H1 (cell line): ENCODE measurements at regions not wholly inside any gene's neighbourhood (a gene's known extent, or its start where the extent isn't known, plus 50 kb on each side); places are given as distances from the start of the nearest gene placed in this dataset.

Source experiments
- CTCF ChIA-PET: fragments of 300-600 bp; sonication (Branson Sonifier 250); formaldehyde crosslinking; loops from one replicate; lab custom pipeline; 2021; ENCODE audit not compliant: partially characterized antibody; lab: Charles Lee
- POLR2A ChIA-PET: fragments of 300-600 bp; sonication (Branson Sonifier 250); formaldehyde crosslinking; loops from one replicate; lab custom pipeline; 2021; ENCODE audit warnings: inconsistent platforms; ENCODE audit not compliant: partially characterized antibody; lab: Charles Lee
- DNase-seq, 2 experiments: peaks; one replicate each; pipeline versions ENCODE4 v3.0.0 to v3.0.0-alpha.2; 2010 to 2022; ENCODE audit warnings: low spot score in 2 of 2, low read depth in 1 of 2, mixed read lengths in 1 of 2
- FAIRE-seq: peaks from 2 replicates; lab custom pipeline; 2011; peaks lifted over from hg19 to GRCh38; lab: Jason Lieb, UNC
- H2AFZ ChIP-seq: 2 replicates; pipeline ENCODE4 v1.8.1; 2012; ENCODE audit warnings: low read length, inconsistent platforms
- H2AK5ac ChIP-seq: 2 replicates; pipeline ENCODE4 v1.6.1; 2013; ENCODE audit warnings: low read depth, low read length
- H2BK120ac ChIP-seq: replicated peaks from 2 replicates; pipeline ENCODE3; 2013; ENCODE audit warnings: low read depth, low read length, inconsistent platforms
- H2BK12ac ChIP-seq: 2 replicates; pipeline ENCODE4 v1.6.1; 2013; ENCODE audit warnings: low read depth, low read length
- H2BK15ac ChIP-seq: 2 replicates; pipeline ENCODE4 v1.6.1; 2013; ENCODE audit warnings: low read length
- H2BK20ac ChIP-seq: 2 replicates; pipeline ENCODE4 v1.6.1; 2013; ENCODE audit warnings: low read length
- H2BK5ac ChIP-seq: 2 replicates; pipeline ENCODE4 v1.6.1; 2013; ENCODE audit warnings: low read depth, low read length
- H3K14ac ChIP-seq: 2 replicates; pipeline ENCODE4 v1.6.1; 2013; ENCODE audit warnings: inconsistent platforms; ENCODE audit not compliant: insufficient read length
- H3K18ac ChIP-seq: 2 replicates; pipeline ENCODE4 v1.6.1; 2013; ENCODE audit warnings: low read length; ENCODE audit errors: extremely low read depth
- H3K23ac ChIP-seq: 2 replicates; pipeline ENCODE4 v1.6.1; 2013; ENCODE audit warnings: inconsistent platforms; ENCODE audit not compliant: insufficient read length
- H3K23me2 ChIP-seq: 2 replicates; pipeline ENCODE4 v1.6.1; 2013; ENCODE audit warnings: low read depth, low read length
- H3K27ac ChIP-seq: 2 replicates; pipeline ENCODE4 v1.6.1; 2011; ENCODE audit warnings: low read depth, low read length, inconsistent platforms
- H3K27me3 ChIP-seq, 4 experiments: replicated peaks in 1 of 4; 1 replicate in 1 of 4; 2 replicates in 3 of 4; pipeline versions ENCODE4 v1.6.1 to v1.8.1; 2011 to 2013; ENCODE audit warnings: low read length in 3 of 4, mild to moderate bottlenecking in 3 of 4, inconsistent platforms in 2 of 4, mixed read lengths in 2 of 4, moderate library complexity in 1 of 4; ENCODE audit not compliant: control insufficient read depth in 3 of 4, insufficient read depth in 3 of 4; ENCODE audit errors: extremely low read depth in 1 of 4
- H3K36me3 ChIP-seq, 4 experiments: 2 replicates each; pipeline versions ENCODE4 v1.6.1 to v1.8.1; 2011 to 2013; ENCODE audit warnings: mild to moderate bottlenecking in 4 of 4, low read length in 3 of 4, moderate library complexity in 2 of 4, control low read depth in 1 of 4, inconsistent platforms in 1 of 4; ENCODE audit not compliant: insufficient read depth in 4 of 4, control insufficient read depth in 2 of 4
- H3K4ac ChIP-seq: replicated peaks from 2 replicates; pipeline ENCODE3; 2013; ENCODE audit warnings: low read length, low read depth, mixed read lengths, inconsistent platforms; ENCODE audit not compliant: insufficient read length
- H3K4me1 ChIP-seq, 4 experiments: replicated peaks in 1 of 4; 1 replicate in 1 of 4; 2 replicates in 3 of 4; pipeline versions ENCODE4 v1.6.1 to v1.8.1; 2011 to 2013; ENCODE audit warnings: low read length in 3 of 4, inconsistent platforms in 2 of 4, mixed read lengths in 1 of 4; ENCODE audit not compliant: insufficient read depth in 4 of 4, control insufficient read depth in 3 of 4
- H3K4me2 ChIP-seq, 2 experiments: 2 replicates each; pipeline versions ENCODE4 v1.6.1 to v1.8.1; 2011 to 2013; ENCODE audit warnings: low read depth in 2 of 2, low read length in 2 of 2, control low read depth in 1 of 2, inconsistent platforms in 1 of 2, mild to moderate bottlenecking in 1 of 2; ENCODE audit not compliant: insufficient read depth in 1 of 2
- H3K4me3 ChIP-seq, 4 experiments: fragments of 200-600, 300-600 bp in 1 of 4; sonication (generic), shearing (Covaris generic), sonication (Bioruptor Twin) in 1 of 4; 2 replicates each; pipeline versions ENCODE4 v1.5.1 to v1.8.1; 2011 to 2016; ENCODE audit warnings: low read length in 4 of 4, low read depth in 3 of 4, control low read depth in 2 of 4, inconsistent platforms in 2 of 4, mild to moderate bottlenecking in 2 of 4, mixed read lengths in 1 of 4, moderate library complexity in 1 of 4; ENCODE audit not compliant: insufficient read depth in 2 of 4; ENCODE audit errors: extremely low read depth in 1 of 4
- H3K56ac ChIP-seq: replicated peaks from 2 replicates; pipeline ENCODE3; 2013; ENCODE audit warnings: low read depth, mild to moderate bottlenecking, mixed read lengths, low read length, inconsistent platforms; ENCODE audit not compliant: insufficient read length
- H3K79me1 ChIP-seq: 2 replicates; pipeline ENCODE4 v1.6.1; 2013; ENCODE audit warnings: low read depth, low read length, control low read depth
- H3K79me2 ChIP-seq, 2 experiments: 2 replicates each; pipeline versions ENCODE4 v1.6.1 to v1.8.1; 2012 to 2013; ENCODE audit warnings: low read length in 2 of 2, mild to moderate bottlenecking in 2 of 2, inconsistent platforms in 1 of 2; ENCODE audit not compliant: insufficient read depth in 2 of 2, control insufficient read depth in 1 of 2
- H3K9ac ChIP-seq, 4 experiments: replicated peaks in 1 of 4; 1 replicate in 1 of 4; 2 replicates in 3 of 4; pipeline versions ENCODE4 v1.6.1 to v1.8.1; 2011 to 2013; ENCODE audit warnings: low read depth in 3 of 4, low read length in 3 of 4, control low read depth in 2 of 4, mild to moderate bottlenecking in 2 of 4, moderate library complexity in 2 of 4, inconsistent platforms in 1 of 4; ENCODE audit errors: extremely low read depth in 1 of 4
- H3K9me3 ChIP-seq, 2 experiments: 2 replicates each; pipeline versions ENCODE4 v1.6.1 to v1.8.1; 2012 to 2013; ENCODE audit warnings: mild to moderate bottlenecking in 2 of 2, moderate library complexity in 2 of 2, control low read depth in 1 of 2, inconsistent platforms in 1 of 2, low read depth in 1 of 2, low read length in 1 of 2, mixed read lengths in 1 of 2; ENCODE audit not compliant: insufficient read depth in 2 of 2
- H4K20me1 ChIP-seq, 2 experiments: replicated peaks in 1 of 2; 2 replicates each; pipeline versions ENCODE3 to v1.8.1; 2011 to 2013; ENCODE audit warnings: inconsistent platforms in 2 of 2, low read length in 2 of 2, mild to moderate bottlenecking in 1 of 2; ENCODE audit not compliant: insufficient read depth in 2 of 2, control insufficient read depth in 1 of 2
- H4K5ac ChIP-seq: 2 replicates; pipeline ENCODE4 v1.6.1; 2013; ENCODE audit warnings: low read length, low read depth, mixed read lengths, inconsistent platforms; ENCODE audit not compliant: insufficient read length
- H4K8ac ChIP-seq: 2 replicates; pipeline ENCODE4 v1.8.0; 2013; ENCODE audit warnings: mild to moderate bottlenecking, moderate library complexity, low read length, inconsistent platforms; ENCODE audit not compliant: insufficient read depth; ENCODE audit errors: extremely low read depth
- H4K91ac ChIP-seq: replicated peaks from 2 replicates; pipeline ENCODE3; 2013; ENCODE audit warnings: low read length, mixed read lengths, inconsistent platforms; ENCODE audit not compliant: insufficient read length
- ASH2L ChIP-seq: fragments of 200-600, 300-600 bp; sonication (generic); IDR thresholded peaks from one replicate; pipeline ENCODE4 v1.7.1; 2017; ENCODE audit warnings: low read length
- BCL11A ChIP-seq, 2 experiments: IDR thresholded peaks; one replicate each; pipeline ENCODE4 v1.6.1; 2011; ENCODE audit warnings: low read depth in 2 of 2, low read length in 2 of 2, mild to moderate bottlenecking in 2 of 2
- CTBP2 ChIP-seq: IDR thresholded peaks from 2 replicates; pipeline ENCODE4 v1.7.0; 2011; ENCODE audit warnings: borderline replicate concordance, mild to moderate bottlenecking, moderate library complexity, mixed read lengths, low read length; ENCODE audit not compliant: insufficient read depth, insufficient read length
- E2F6 ChIP-seq: IDR thresholded peaks from 2 replicates; pipeline ENCODE4 v1.6.1; 2012; ENCODE audit warnings: inconsistent platforms
- FOSL1 ChIP-seq: IDR thresholded peaks from 2 replicates; pipeline ENCODE4 v1.6.1; 2011; ENCODE audit warnings: mild to moderate bottlenecking, low read depth, low read length, moderate library complexity; ENCODE audit not compliant: insufficient read depth
- HDAC2 ChIP-seq, 2 experiments: fragments of 300-600 bp in 1 of 2; sonication (generic) in 1 of 2; IDR thresholded peaks; 2 replicates each; pipeline ENCODE4 v1.6.1; 2011 to 2012; ENCODE audit warnings: low read depth in 2 of 2, low read length in 2 of 2, mild to moderate bottlenecking in 2 of 2, moderate library complexity in 2 of 2, borderline replicate concordance in 1 of 2, inconsistent platforms in 1 of 2
- KDM5A ChIP-seq: fragments of 200-600 bp; IDR thresholded peaks from 2 replicates; pipeline ENCODE4 v1.7.1; 2012; ENCODE audit warnings: mild to moderate bottlenecking, low read length, inconsistent platforms, mixed read lengths
- MAFK ChIP-seq: IDR thresholded peaks from 2 replicates; pipeline ENCODE4 v1.6.1; 2012; ENCODE audit warnings: low read depth, mild to moderate bottlenecking, improper control_type of control experiment, low read length
- RBBP5 ChIP-seq: IDR thresholded peaks from 2 replicates; pipeline ENCODE4 v1.7.1; 2012; ENCODE audit warnings: low read depth, mild to moderate bottlenecking, inconsistent platforms, low read length, moderate library complexity, borderline replicate concordance
- RFX5 ChIP-seq: IDR thresholded peaks from 2 replicates; pipeline ENCODE4 v1.6.1; 2011; ENCODE audit warnings: low read depth, low read length, improper control_type of control experiment, borderline replicate concordance
- USF2 ChIP-seq: IDR thresholded peaks from 2 replicates; pipeline ENCODE4 v1.6.1; 2011; ENCODE audit warnings: low read length, improper control_type of control experiment
- WGBS, 2 experiments: shearing (Covaris generic) in 1 of 2; methylation state at CpG; one replicate each; pipeline versions ENCODE4 v1.1.6 to v1.1.7; 2013 to 2015; ENCODE audit warnings: low lambda C conversion rate in 2 of 2, mixed read lengths in 2 of 2, inconsistent platforms in 1 of 2, low coverage in 1 of 2, missing lambda C conversion rate in 1 of 2; ENCODE audit not compliant: insufficient replicate concordance in 2 of 2, insufficient coverage in 1 of 2, insufficient read length in 1 of 2; ENCODE audit errors: extremely low coverage in 1 of 2, missing lambda C conversion rate in 1 of 2; 5-methylcytosine and 5-hydroxymethylcytosine counted together

- CTCF ChIA-PET = no interaction called here
- TF ChIP-seq BCL11A (IDR thresholded peaks at IDR 0.05; ENCODE audit: low read depth in 2 of 2, low read length in 2 of 2) (no peak), MAFK (no peak), HDAC2 (IDR thresholded peaks at IDR 0.05; ENCODE audit: borderline replicate concordance in 1 of 2, low read depth in 2 of 2, low read length in 2 of 2) (no peak), ASH2L (no peak), CTBP2 (no peak), RBBP5 (no peak), USF2 (no peak), E2F6 (no peak), KDM5A (no peak), RFX5 (no peak), FOSL1 (no peak)
These were observed 142.9 kb upstream of the KLF7 start for GRCh38 chr2:207308519-207309224.

More at GRCh38 chr2:207308519-207309224, 142.9 kb upstream of the KLF7 start:
- H2AK5ac ChIP-seq = no peak overlapping the region
- H3K23me2 ChIP-seq = no peaks in the 10 kb centered on the region
- H2BK20ac ChIP-seq = no peak overlapping the region
- H4K20me1 ChIP-seq = no peaks in the 10 kb centered on the region
- H3K23ac ChIP-seq = no peak overlapping the region
- H3K79me1 ChIP-seq = no peaks in the 10 kb centered on the region
- no peak overlapping the region for H3K4me2 ChIP-seq
- H2BK5ac ChIP-seq = no peak overlapping the region
- H3K14ac ChIP-seq = no peak overlapping the region
- no peak overlapping the region for H3K4ac ChIP-seq
- H4K8ac ChIP-seq = no peak overlapping the region
- FAIRE-seq (no peak), DNase-seq (no peak)
- H3K27ac ChIP-seq = no peak overlapping the region
- no peak overlapping the region for H3K4me3 ChIP-seq
- peaks cover 0 to 7% (median 3%) of the 10 kb centered on the region in 4 experiments; a peak in 4 of 7 replicates for H3K4me1 ChIP-seq
- no peak overlapping the region for H4K91ac ChIP-seq
- H3K79me2 ChIP-seq = no peaks in the 10 kb centered on the region
- no peak overlapping the region for H4K5ac ChIP-seq
- no peak overlapping the region for H2AFZ ChIP-seq
- no peaks in the 10 kb centered on the region for H3K9me3 ChIP-seq
- H3K18ac ChIP-seq = no peak overlapping the region
- H2BK15ac ChIP-seq = no peak overlapping the region; the same call in 1 of the 2 replicates
- WGBS, 2 experiments = 86% methylated on average over 3 of the region's 3 CpGs; no CpG with 5 or more reads in 1 of the 2 experiments
- H2BK12ac ChIP-seq = 0 out of 2 replicates have a peak overlapping the region, but pooled peaks have one; percentile 44
- no peaks in the 10 kb centered on the region for H3K27me3 ChIP-seq
- POLR2A ChIA-PET = no interaction called here
- H3K56ac ChIP-seq = no peak overlapping the region
- no peaks in the 10 kb centered on the region for H3K36me3 ChIP-seq
- H2BK120ac ChIP-seq = no peak overlapping the region
- H3K9ac ChIP-seq = no peak overlapping the region
